Smooth muscle cell (in vitro differentiated cells): ENCODE measurements at regions not wholly inside any gene's neighbourhood (a gene's known extent, or its start where the extent isn't known, plus 50 kb on each side); places are given as distances from the start of the nearest gene placed in this dataset.

ENCODE experiments used
- DNase-seq: peaks from one replicate; lab custom pipeline; 2025; ENCODE audit not compliant: unreplicated experiment; lab: John Stamatoyannopoulos, UW
- H2AFZ ChIP-seq: fragments of 200-600 bp; sonication (generic); 2 replicates; pipeline ENCODE4 v1.6.0; 2016; ENCODE audit warnings: antibody characterized with exemption, low read depth, mild to moderate bottlenecking
- H3F3A ChIP-seq: fragments of 200-600 bp; sonication (generic); 2 replicates; pipeline ENCODE4 v1.6.0; 2017; ENCODE audit warnings: antibody characterized with exemption, low read depth
- H3K27ac ChIP-seq: fragments of 200-600 bp; sonication (generic); 2 replicates; pipeline ENCODE4 v1.5.1; 2016; ENCODE audit warnings: low read depth, mild to moderate bottlenecking
- H3K27me3 ChIP-seq: fragments of 200-600 bp; sonication (generic); 2 replicates; pipeline ENCODE4 v1.6.1; 2016; ENCODE audit warnings: low read depth, mild to moderate bottlenecking
- H3K36me3 ChIP-seq: fragments of 200-600 bp; sonication (generic); 2 replicates; pipeline ENCODE4 v1.5.1; 2016; ENCODE audit warnings: low read depth
- H3K4me1 ChIP-seq: fragments of 200-600 bp; sonication (generic); 2 replicates; pipeline ENCODE4 v1.5.1; 2016; ENCODE audit warnings: low read depth
- H3K4me2 ChIP-seq: fragments of 200-600 bp; sonication (generic); 2 replicates; pipeline ENCODE4 v1.6.0; 2016; ENCODE audit warnings: mild to moderate bottlenecking
- H3K4me3 ChIP-seq: fragments of 200-600 bp; sonication (generic); 2 replicates; pipeline ENCODE4 v1.5.1; 2016; ENCODE audit warnings: mild to moderate bottlenecking
- H3K79me2 ChIP-seq: fragments of 200-600 bp; sonication (generic); 2 replicates; pipeline ENCODE4 v1.6.0; 2016; ENCODE audit warnings: low read depth, mild to moderate bottlenecking
- H3K9ac ChIP-seq: fragments of 200-600 bp; sonication (generic); 2 replicates; pipeline ENCODE4 v1.6.0; 2016; ENCODE audit warnings: low read depth
- H3K9me3 ChIP-seq: fragments of 200-600 bp; sonication (generic); replicated peaks from 2 replicates; pipeline ENCODE4 v1.5.1; 2016; ENCODE audit warnings: low read depth
- H4K20me1 ChIP-seq: fragments of 200-600 bp; sonication (generic); 2 replicates; pipeline ENCODE4 v1.6.0; 2016; ENCODE audit warnings: low read depth
- CTCF ChIP-seq: fragments of 200-600 bp; sonication (generic); IDR thresholded peaks from 2 replicates; pipeline ENCODE4 v1.5.1; 2017; ENCODE audit warnings: borderline replicate concordance, mild to moderate bottlenecking, antibody characterized with exemption; ENCODE audit not compliant: insufficient read depth, poor library complexity, severe bottlenecking
- WGBS: methylation state at CpG from one replicate; pipeline ENCODE4 v1.1.7; 2016; ENCODE audit warnings: low lambda C conversion rate; 5-methylcytosine and 5-hydroxymethylcytosine counted together

GRCh38 chr9:90007516-90008440 is 403.0 kb downstream of the GADD45G start:
- H3K9ac ChIP-seq = peak overlapping the region; percentile 81
- no peak for TF ChIP-seq CTCF
- H3K27ac ChIP-seq = peak overlapping the region; percentile 95
- H3K79me2 ChIP-seq = no peaks in the 10 kb centered on the region
- peaks cover 14% of the 10 kb centered on the region for H3F3A ChIP-seq
- no peaks in the 10 kb centered on the region for H3K27me3 ChIP-seq
- H3K9me3 ChIP-seq = no peaks in the 10 kb centered on the region
- no peak overlapping the region for H3K4me3 ChIP-seq
- no peak for DNase-seq
- 18% methylated on average over 11 of the region's 11 CpGs for WGBS
- H3K36me3 ChIP-seq = no peaks in the 10 kb centered on the region
- H3K4me1 ChIP-seq = peaks cover 5% of the 10 kb centered on the region
- peak overlapping the region; percentile 10 for H2AFZ ChIP-seq
- peak overlapping the region; percentile 67 for H3K4me2 ChIP-seq
- no peaks in the 10 kb centered on the region for H4K20me1 ChIP-seq

GRCh38 chr9:90009447-90009846 is 404.6 kb downstream of the GADD45G start:
- H3K4me2 ChIP-seq = no peak overlapping the region

GRCh38 chr9:90010793-90011192 is 406.0 kb downstream of the GADD45G start:
- H3K9ac ChIP-seq = no peak overlapping the region
- H3K4me1 ChIP-seq = peaks cover 5% of the 10 kb centered on the region
- no peaks in the 10 kb centered on the region for H3K27me3 ChIP-seq
- TF ChIP-seq CTCF = no peak
- H3F3A ChIP-seq = peaks cover 14% of the 10 kb centered on the region
- H4K20me1 ChIP-seq = no peaks in the 10 kb centered on the region
- H3K27ac ChIP-seq = no peak overlapping the region
- 99% methylated on average over 11 of the region's 11 CpGs for WGBS
- no peak overlapping the region for H2AFZ ChIP-seq
- DNase-seq = no peak
- no peak overlapping the region for H3K4me3 ChIP-seq
- H3K36me3 ChIP-seq = no peaks in the 10 kb centered on the region
- H3K9me3 ChIP-seq = no peaks in the 10 kb centered on the region
- H3K4me2 ChIP-seq = no peak overlapping the region
- H3K79me2 ChIP-seq = no peaks in the 10 kb centered on the region

More at GRCh38 chr9:90009447-90009846, 404.6 kb downstream of the GADD45G start:
- peaks cover 14% of the 10 kb centered on the region for H3F3A ChIP-seq
- no peak overlapping the region for H3K9ac ChIP-seq
- no peak overlapping the region for H2AFZ ChIP-seq
- no peaks in the 10 kb centered on the region for H3K79me2 ChIP-seq
- DNase-seq = no peak
- no peaks in the 10 kb centered on the region for H3K9me3 ChIP-seq
- H3K27ac ChIP-seq = no peak overlapping the region
- H4K20me1 ChIP-seq = no peaks in the 10 kb centered on the region
- TF ChIP-seq CTCF = no peak
- no peaks in the 10 kb centered on the region for H3K27me3 ChIP-seq
- peaks cover 5% of the 10 kb centered on the region for H3K4me1 ChIP-seq
- WGBS = 96% methylated on average over 4 of the region's 4 CpGs
- H3K36me3 ChIP-seq = no peaks in the 10 kb centered on the region
- no peak overlapping the region for H3K4me3 ChIP-seq
